G401 (cell line): ENCODE measurements at regions not wholly inside any gene's neighbourhood (a gene's known extent, or its start where the extent isn't known, plus 50 kb on each side); places are given as distances from the start of the nearest gene placed in this dataset.
A peak's percentile ranks its signal among the peaks of the same experiment; 100 is the strongest.

Experiments
- DNase-seq: peaks from one replicate; pipeline ENCODE4 v3.0.0-alpha.2; 2015; ENCODE audit warnings: low spot score
- in situ Hi-C: cut with HindIII; loops from 2 replicates; pipeline ENCODE4 v1.10.0; 2016; ENCODE audit warnings: low sequenced_read_pairs, mixed read lengths

GRCh38 chr12:19695244-19696098, 256.2 kb downstream of the AEBP2 start:
- no peak for DNase-seq
- in situ Hi-C loops = no loop called here

DNA sequence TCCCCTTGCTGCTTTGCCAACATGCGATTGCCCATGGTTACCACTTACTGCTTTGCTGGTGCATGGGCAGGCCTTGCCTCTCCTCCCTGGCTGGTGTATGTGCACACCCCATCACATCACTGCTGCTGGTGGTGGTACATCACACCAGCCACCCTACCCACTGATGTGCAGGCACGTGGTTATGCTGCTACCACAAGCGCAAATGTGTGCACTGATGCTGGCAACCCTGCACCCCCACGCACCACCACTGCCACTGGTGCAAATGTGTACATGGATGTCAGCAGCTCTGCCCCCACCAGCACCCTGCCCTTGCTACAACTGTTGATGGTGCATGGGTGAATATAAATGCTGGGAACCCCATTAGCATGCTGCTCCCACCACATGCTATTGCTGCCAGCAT, 261.7 kb downstream of the AEBP2 start:
- in situ Hi-C loops = no loop called here
- no peak for DNase-seq

DNA sequence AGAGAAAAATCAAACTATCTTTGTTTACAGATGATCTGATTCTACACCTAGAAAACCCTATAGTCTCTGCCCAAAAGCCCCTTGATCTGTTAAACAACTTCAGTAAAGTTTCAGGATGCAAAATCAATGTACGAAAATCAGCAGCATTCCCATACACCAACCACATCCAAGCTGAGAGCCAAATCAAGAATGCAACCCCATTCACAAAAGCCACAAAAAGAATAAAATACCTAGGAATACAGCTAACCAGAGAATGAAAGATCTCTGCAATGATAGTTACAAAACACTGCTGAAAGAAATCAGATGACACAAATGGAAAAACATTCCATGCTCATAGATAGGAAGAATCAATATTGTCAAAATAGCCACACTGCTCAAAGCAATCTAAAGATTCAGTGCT, 265.7 kb downstream of the AEBP2 start:
- no peak for DNase-seq
- in situ Hi-C loops = no loop called here

DNA sequence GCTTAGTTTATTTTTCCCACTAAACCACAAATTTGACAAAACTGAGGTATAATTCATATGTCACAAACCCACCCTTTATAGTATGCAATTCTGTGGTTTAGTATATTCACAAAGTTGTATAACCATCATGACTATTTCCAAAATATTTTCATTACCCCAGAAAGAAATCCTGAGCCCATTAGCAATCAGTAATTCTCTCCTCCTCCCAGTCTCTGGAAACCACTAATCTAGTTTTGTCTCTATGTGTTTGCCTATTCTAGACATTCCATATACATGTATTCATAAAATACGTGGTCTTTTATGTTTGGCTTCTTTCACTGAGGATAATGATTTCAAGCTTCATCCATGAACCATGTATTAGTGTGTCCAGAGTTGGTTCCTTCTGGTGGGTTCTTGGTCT, 267.6 kb downstream of the AEBP2 start:
- no peak for DNase-seq
- in situ Hi-C loops = no loop called here

DNA sequence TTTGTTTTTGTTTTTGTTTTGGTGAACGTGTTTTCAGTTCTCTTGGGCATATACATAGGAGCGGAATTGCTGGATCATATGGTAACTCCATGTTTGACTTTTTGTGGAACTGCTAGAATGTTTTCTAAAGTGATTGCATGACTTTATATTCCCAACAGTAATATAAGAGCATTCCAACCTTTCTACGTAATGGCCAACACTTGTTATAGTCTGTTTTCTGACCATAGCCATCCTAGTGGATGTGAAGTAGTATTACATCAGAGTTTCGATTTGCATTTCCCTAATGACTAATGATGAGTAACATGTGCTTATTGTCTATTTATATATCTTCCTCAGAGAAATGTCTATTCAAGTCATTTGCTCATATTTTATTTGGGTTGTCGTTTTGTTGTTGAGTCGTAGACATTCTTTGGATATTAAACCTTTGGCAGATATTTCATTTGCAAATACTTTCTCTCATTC, 268.7 kb downstream of the AEBP2 start:
- DNase-seq = no peak
- in situ Hi-C loops = no loop called here

GRCh38 chr12:19709889-19710288, 270.6 kb downstream of the AEBP2 start:
- in situ Hi-C loops = no loop called here
- no peak for DNase-seq

DNA sequence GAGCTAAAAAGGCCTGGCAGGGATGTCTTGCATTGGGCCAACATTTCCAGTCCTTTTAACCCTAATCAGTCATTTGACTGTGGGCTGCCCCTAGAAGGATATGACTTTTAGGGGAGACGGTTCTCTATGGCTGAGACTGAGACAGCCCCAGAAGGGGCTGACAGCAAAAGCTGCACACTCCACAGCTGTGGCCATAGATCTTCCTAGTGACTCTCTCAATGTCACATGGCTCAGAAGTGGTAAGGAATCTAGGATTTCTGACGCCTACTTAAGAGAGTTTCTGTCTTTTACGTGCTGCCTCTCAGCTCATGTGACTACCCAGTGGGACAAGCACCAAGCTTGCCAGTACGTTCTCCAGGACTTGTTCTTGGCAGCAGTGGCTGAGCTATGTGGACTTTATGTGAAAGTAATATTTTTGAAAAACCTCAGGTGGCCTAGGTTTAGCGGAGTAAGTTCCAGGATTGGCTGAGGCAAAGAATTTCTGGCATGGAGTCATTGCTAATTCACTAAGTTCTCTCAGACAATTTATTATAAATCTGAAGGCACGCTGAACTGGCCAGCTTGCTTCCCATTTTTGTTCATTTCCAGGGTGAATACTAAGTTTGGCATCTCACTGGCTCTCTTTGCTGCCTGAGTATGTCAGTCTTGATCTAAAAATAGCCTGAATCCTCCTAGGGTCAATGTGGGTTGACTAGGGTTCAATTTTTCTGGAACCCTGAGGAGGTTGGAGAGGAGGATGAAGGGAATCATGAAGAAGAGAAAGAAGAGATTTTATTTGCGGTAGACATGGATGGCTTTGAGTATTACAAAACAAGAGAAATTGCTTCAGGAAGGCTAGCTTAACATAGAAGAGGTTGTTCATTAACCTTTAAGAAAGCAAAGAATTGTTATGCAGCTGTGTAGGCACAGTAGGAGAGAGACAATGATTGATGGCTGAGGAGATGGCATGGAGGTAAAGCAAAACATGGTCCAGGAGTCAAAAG, 271.8 kb downstream of the AEBP2 start:
- DNase-seq = no peak
- in situ Hi-C loops = no loop called here

GRCh38 chr12:19712041-19712440, 272.7 kb downstream of the AEBP2 start:
- no peak for DNase-seq
- in situ Hi-C loops = no loop called here

DNA sequence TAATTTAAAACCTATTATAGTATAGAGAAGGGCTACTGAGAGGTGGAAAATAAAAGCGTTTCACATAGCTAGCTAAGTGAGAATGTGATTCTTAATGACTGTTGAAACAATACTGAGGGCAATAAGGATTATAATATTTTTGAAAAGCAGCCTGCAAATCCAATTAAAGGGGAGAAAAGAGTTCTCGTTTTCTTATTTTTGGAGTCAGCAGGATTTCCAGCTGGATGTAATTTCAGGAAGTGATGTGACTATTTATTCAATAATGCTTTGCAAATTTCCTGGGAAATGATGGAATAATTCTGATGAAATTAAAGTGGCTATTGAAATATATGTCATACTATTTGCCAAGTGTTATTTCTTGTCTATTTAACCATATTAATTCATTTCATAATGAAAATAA, 279.1 kb downstream of the AEBP2 start:
- DNase-seq = no peak
- in situ Hi-C loops = no loop called here

GRCh38 chr12:19719672-19720071, 280.4 kb downstream of the AEBP2 start:
- no peak for DNase-seq
- in situ Hi-C loops = no loop called here

- no peak for DNase-seq
- in situ Hi-C loops = no loop called here
Measured at GRCh38 chr12:19726122-19726521, 286.8 kb downstream of the AEBP2 start.

DNA sequence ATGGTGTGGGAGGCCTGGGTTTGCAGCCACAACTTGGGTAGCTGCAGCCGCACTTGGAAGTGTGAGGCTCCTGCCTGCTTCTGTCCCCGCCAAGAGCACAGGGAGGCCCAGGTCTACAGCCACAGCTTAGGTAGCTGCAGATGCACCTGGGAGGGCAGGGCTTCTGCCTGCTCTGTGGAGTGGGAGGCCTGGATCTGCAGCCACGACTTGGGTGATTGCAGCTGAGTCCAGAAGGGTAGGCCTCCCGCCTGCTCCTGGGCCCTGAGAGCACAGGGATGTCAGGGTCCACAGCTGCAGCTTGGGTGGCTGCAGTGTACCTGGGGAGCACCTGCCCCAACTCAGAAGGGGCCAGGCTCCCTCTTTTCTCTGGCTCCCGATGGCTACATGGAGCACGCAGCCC, 287.3 kb downstream of the AEBP2 start:
- in situ Hi-C loops = no loop called here
- DNase-seq = no peak

DNA sequence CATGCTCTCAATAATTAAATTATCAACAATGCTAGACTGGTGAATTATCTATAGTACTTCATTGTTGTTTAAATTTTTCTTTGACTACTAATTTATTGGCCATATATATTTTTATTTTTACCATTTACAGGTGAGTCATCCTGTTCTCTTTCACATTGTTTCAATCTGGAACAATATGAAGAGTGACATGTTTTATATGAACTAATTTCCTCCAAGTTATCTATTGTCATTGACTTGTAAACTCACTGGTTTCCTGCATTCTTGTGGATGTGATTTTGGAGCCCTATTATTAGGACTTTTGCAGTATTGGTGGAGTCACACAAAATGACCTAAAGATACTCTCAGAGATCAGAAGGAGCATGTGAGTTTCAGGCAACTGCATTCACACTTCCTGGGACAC, 297.7 kb downstream of the AEBP2 start:
- DNase-seq = no peak
- in situ Hi-C loops = no loop called here

- in situ Hi-C loops = no loop called here
- DNase-seq = peak; percentile 65
Measured at GRCh38 chr12:19739195-19739776, 300.0 kb downstream of the AEBP2 start.

GRCh38 chr12:19740472-19741131, 301.3 kb downstream of the AEBP2 start:
- no peak for DNase-seq
- in situ Hi-C loops = no loop called here

DNA sequence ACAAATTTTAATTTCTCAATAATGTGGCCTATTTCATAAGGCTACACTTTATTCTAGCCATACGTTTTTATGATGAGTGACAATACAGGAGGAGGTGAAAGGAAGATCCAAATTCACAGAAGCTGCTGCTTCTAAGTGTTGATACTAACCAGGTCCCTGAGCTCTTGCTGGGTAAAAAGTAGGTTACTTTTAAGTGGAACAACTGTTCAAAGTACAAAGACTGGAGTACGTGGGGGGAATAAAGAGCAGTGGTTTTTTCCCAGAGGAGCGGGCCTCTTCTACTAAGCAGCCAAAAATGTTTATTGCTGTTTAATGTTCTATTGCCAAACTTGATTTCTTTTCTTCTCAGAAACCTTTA, 301.8 kb downstream of the AEBP2 start:
- DNase-seq = no peak
- in situ Hi-C loops = no loop called here

- in situ Hi-C loops = no loop called here
- no peak for DNase-seq
Measured at GRCh38 chr12:19744705-19745218, 305.5 kb downstream of the AEBP2 start.

DNA sequence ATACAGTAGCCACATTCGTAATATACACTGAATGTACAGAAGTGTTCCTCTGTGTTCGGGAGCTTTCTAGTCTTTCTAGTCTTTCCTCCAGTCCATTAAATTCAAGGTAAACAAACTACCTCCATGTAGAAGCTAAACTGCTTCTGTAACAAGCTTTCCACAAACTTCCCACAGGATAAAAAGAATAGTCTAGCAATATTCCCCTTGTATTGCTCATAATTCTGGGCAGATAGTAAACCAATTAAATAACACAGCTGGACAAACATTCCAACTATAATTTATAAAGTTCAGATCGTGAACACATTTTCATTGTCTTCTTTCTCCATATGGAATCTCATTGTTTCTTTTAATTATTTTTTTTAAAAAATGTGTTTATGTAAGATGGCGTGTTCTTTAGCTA, 307.2 kb downstream of the AEBP2 start:
- DNase-seq = no peak
- in situ Hi-C loops = no loop called here

- in situ Hi-C loops = no loop called here
- no peak for DNase-seq
Measured at GRCh38 chr12:19749906-19750574, 310.7 kb downstream of the AEBP2 start.
